SK-N-SH (cell line): ENCODE measurements at regions not wholly inside any gene's neighbourhood (a gene's known extent, or its start where the extent isn't known, plus 50 kb on each side); places are given as distances from the start of the nearest gene placed in this dataset.

Experiments used
- CTCF ChIA-PET: fragments of 300-600, 350-600 bp; formaldehyde crosslinking; extraction: SDS; loops from one replicate; lab custom pipeline; 2021; lab: Yijun Ruan, JAX
- POLR2A ChIA-PET: fragments of 350-600 bp; sonication (Branson Sonifier 250); formaldehyde crosslinking; extraction: SDS; loops from one replicate; lab custom pipeline; 2020; ENCODE audit warnings: antibody characterized with exemption, inconsistent platforms; lab: Yijun Ruan, JAX
- DNase-seq: peaks from one replicate; pipeline ENCODE4 v3.0.0; 2012
- H2AFZ ChIP-seq: fragments of 200-600 bp; sonication (generic); 2 replicates; pipeline ENCODE4 v1.8.1; 2016; ENCODE audit warnings: antibody characterized with exemption, mild to moderate bottlenecking, low read depth
- H3F3A ChIP-seq: fragments of 200-600 bp; sonication (generic); replicated peaks from 2 replicates; pipeline ENCODE3; 2016; ENCODE audit warnings: antibody characterized with exemption, mild to moderate bottlenecking; ENCODE audit not compliant: insufficient read depth
- H3K27ac ChIP-seq, 2 experiments: fragments of 200-500 bp in 1 of 2; fragments of 200-600 bp in 1 of 2; sonication (Bioruptor generic) in 1 of 2; sonication (generic), shearing (Covaris generic) in 1 of 2; 2 replicates each; pipeline versions ENCODE4 v1.5.1 to v1.6.1; 2014 to 2016; ENCODE audit warnings: low read depth in 2 of 2, inconsistent platforms in 1 of 2, low read length in 1 of 2, mild to moderate bottlenecking in 1 of 2, mixed read lengths in 1 of 2
- H3K27me3 ChIP-seq: fragments of 200-600 bp; sonication (generic), shearing (Covaris generic); 2 replicates; pipeline ENCODE4 v1.6.1; 2016; ENCODE audit warnings: mixed run types; ENCODE audit not compliant: insufficient read depth
- H3K36me3 ChIP-seq, 2 experiments: fragments of 200-500 bp in 1 of 2; fragments of 200-600 bp in 1 of 2; sonication (Bioruptor generic) in 1 of 2; sonication (generic) in 1 of 2; replicated peaks in 1 of 2; 2 replicates each; pipeline versions ENCODE3 to v1.5.1; 2014 to 2016; ENCODE audit warnings: low read length in 1 of 2, mild to moderate bottlenecking in 1 of 2; ENCODE audit not compliant: insufficient read depth in 2 of 2, control insufficient read depth in 1 of 2
- H3K4me1 ChIP-seq, 2 experiments: fragments of 200-500 bp in 1 of 2; fragments of 200-600 bp in 1 of 2; sonication (Bioruptor generic) in 1 of 2; sonication (generic), shearing (Covaris generic) in 1 of 2; 2 replicates each; pipeline versions ENCODE4 v1.5.1 to v1.6.1; 2014 to 2016; ENCODE audit warnings: low read depth in 1 of 2, low read length in 1 of 2, mixed run types in 1 of 2; ENCODE audit not compliant: insufficient read depth in 2 of 2, control insufficient read depth in 1 of 2
- H3K4me2 ChIP-seq: fragments of 200-600 bp; sonication (generic), shearing (Covaris generic); 2 replicates; pipeline ENCODE4 v1.6.1; 2017; ENCODE audit warnings: mixed run types
- H3K4me3 ChIP-seq, 2 experiments: fragments of 200-500 bp in 1 of 2; fragments of 200-600 bp in 1 of 2; sonication (Bioruptor generic) in 1 of 2; sonication (generic), shearing (Covaris generic) in 1 of 2; 2 replicates each; pipeline versions ENCODE4 v1.5.1 to v1.8.1; 2014 to 2016; ENCODE audit warnings: low read depth in 2 of 2, inconsistent platforms in 1 of 2, low read length in 1 of 2, mild to moderate bottlenecking in 1 of 2, mixed read lengths in 1 of 2, moderate library complexity in 1 of 2
- H3K79me2 ChIP-seq: fragments of 200-600 bp; sonication (generic); 2 replicates; pipeline ENCODE4 v1.8.1; 2017; ENCODE audit warnings: mild to moderate bottlenecking; ENCODE audit not compliant: insufficient read depth
- H3K9ac ChIP-seq: fragments of 200-600 bp; sonication (generic); 2 replicates; pipeline ENCODE4 v1.6.1; 2017; ENCODE audit warnings: mixed run types
- H3K9me2 ChIP-seq: fragments of 200-600 bp; sonication (generic); 2 replicates; pipeline ENCODE4 v1.6.1; 2017; ENCODE audit warnings: mixed run types
- H3K9me3 ChIP-seq: fragments of 200-600 bp; sonication (generic); 2 replicates; pipeline ENCODE4 v1.6.1; 2017; ENCODE audit warnings: mixed run types, mild to moderate bottlenecking, moderate library complexity
- H4K20me1 ChIP-seq: fragments of 200-600 bp; sonication (generic); 2 replicates; pipeline ENCODE4 v1.6.1; 2017; ENCODE audit warnings: mild to moderate bottlenecking, mixed run types; ENCODE audit not compliant: insufficient read depth
- CTCF ChIP-seq: fragments of 200-600 bp; sonication (generic); IDR thresholded peaks from 2 replicates; pipeline ENCODE4 v1.6.1; 2017; ENCODE audit warnings: antibody characterized with exemption, mild to moderate bottlenecking, moderate library complexity
- ELF1 ChIP-seq: IDR thresholded peaks from 2 replicates; pipeline ENCODE4 v1.4.0; 2012
- FOSL2 ChIP-seq: IDR thresholded peaks from 2 replicates; pipeline ENCODE4 v1.4.0; 2012; ENCODE audit warnings: low read depth, mild to moderate bottlenecking, moderate library complexity, borderline replicate concordance
- FOXJ3 ChIP-seq: sonication (generic); formaldehyde crosslinking; IDR thresholded peaks from 2 replicates; pipeline ENCODE4 v1.5.1; 2020; ENCODE audit warnings: mild to moderate bottlenecking, missing genetic modification reagents
- IRF3 ChIP-seq: fragments of 150-350 bp; IDR thresholded peaks from 2 replicates; pipeline ENCODE4 v1.6.1; 2016; ENCODE audit warnings: mild to moderate bottlenecking, low read depth, low read length
- JUND ChIP-seq: IDR thresholded peaks from 2 replicates; pipeline ENCODE4 v1.4.0; 2012
- MXI1 ChIP-seq: IDR thresholded peaks from 2 replicates; pipeline ENCODE4 v1.6.1; 2012; ENCODE audit warnings: mild to moderate bottlenecking, low read depth, low read length, improper control_type of control experiment
- NRF1 ChIP-seq: IDR thresholded peaks from 2 replicates; pipeline ENCODE4 v1.6.1; 2012; ENCODE audit warnings: low read depth, mild to moderate bottlenecking, low read length
- POLR2AphosphoS5 ChIP-seq: IDR thresholded peaks from 2 replicates; pipeline ENCODE4 v1.6.1; 2012; ENCODE audit warnings: low read depth, low read length
- RCOR1 ChIP-seq: fragments of 150-350 bp; IDR thresholded peaks from 2 replicates; pipeline ENCODE4 v1.6.1; 2017; ENCODE audit warnings: antibody characterized with exemption, low read length
- RXRA ChIP-seq: IDR thresholded peaks from 2 replicates; pipeline ENCODE4 v1.4.0; 2012; ENCODE audit warnings: low read depth, mild to moderate bottlenecking, borderline replicate concordance
- SIN3A ChIP-seq: IDR thresholded peaks from 2 replicates; pipeline ENCODE4 v1.6.1; 2012; ENCODE audit warnings: low read depth, mild to moderate bottlenecking, low read length, moderate library complexity, borderline replicate concordance
- TEAD4 ChIP-seq: IDR thresholded peaks from 2 replicates; pipeline ENCODE4 v1.4.0; 2012; ENCODE audit warnings: mild to moderate bottlenecking, borderline replicate concordance; ENCODE audit not compliant: insufficient read depth
- WGBS: methylation state at CpG from one replicate; pipeline ENCODE4 v1.1.6; 2017; ENCODE audit warnings: low lambda C conversion rate; 5-methylcytosine and 5-hydroxymethylcytosine counted together

GRCh38 chr9:13735181-13735580 is 455.7 kb upstream of the MPDZ start:
- no peak overlapping the region for H3K9ac ChIP-seq
- no peaks in the 10 kb centered on the region for H3K9me3 ChIP-seq
- POLR2A ChIA-PET = no interaction called here
- no peaks in the 10 kb centered on the region for H3K4me1 ChIP-seq
- no peaks in the 10 kb centered on the region for H3K36me3 ChIP-seq
- H3K27ac ChIP-seq = no peak overlapping the region
- H3K4me2 ChIP-seq = no peak overlapping the region
- TF ChIP-seq FOXJ3 (CRISPR knock-in tag) (no peak), IRF3 (no peak), RCOR1 (no peak), RXRA (no peak), FOSL2 (no peak), NRF1 (no peak), SIN3A (no peak), MXI1 (no peak), TEAD4 (no peak), ELF1 (no peak)
- TF ChIP-seq, all 33 proteins: peak for 0
- no peak overlapping the region for H3K4me3 ChIP-seq
- H3K9me2 ChIP-seq = no peaks in the 10 kb centered on the region
- DNase-seq = no peak
- no peak overlapping the region for H2AFZ ChIP-seq
- H3K79me2 ChIP-seq = no peaks in the 10 kb centered on the region
- H3K27me3 ChIP-seq = no peaks in the 10 kb centered on the region
- H4K20me1 ChIP-seq = no peaks in the 10 kb centered on the region
- no peaks in the 10 kb centered on the region for H3F3A ChIP-seq
- CTCF ChIA-PET = no interaction called here
- WGBS = 79% methylated on average over 5 of the region's 5 CpGs

- Histone ChIP-seq H3K9ac (no peak overlapping the region), H3K79me2 (no peaks in the 10 kb centered on the region), H2AFZ (no peak overlapping the region), H3K36me3 (no peaks in the 10 kb centered on the region), H3F3A (no peaks in the 10 kb centered on the region), H4K20me1 (no peaks in the 10 kb centered on the region), H3K27ac (no peak overlapping the region), H3K4me3 (no peak overlapping the region), H3K9me3 (no peaks in the 10 kb centered on the region), H3K4me2 (no peak overlapping the region), H3K4me1 (no peaks in the 10 kb centered on the region), H3K27me3 (no peaks in the 10 kb centered on the region), H3K9me2 (no peaks in the 10 kb centered on the region)
- POLR2A ChIA-PET = no interaction called here
- CTCF ChIA-PET = interaction anchor here (1.4 kb wide), 1 partner anchor 17 kb away, joined by 3 read pairs; no protein-coding TSS in a partner anchor
- no peak for DNase-seq
- WGBS = 66% methylated on average over 3 of the region's 3 CpGs
- TF ChIP-seq POLR2AphosphoS5 (no peak), FOXJ3 (CRISPR knock-in tag) (no peak), CTCF (no peak), JUND (no peak)
Observed at GRCh38 chr9:13734601-13735000, 455.1 kb upstream of the MPDZ start.
